Stomach (tissue), 8 donors: ENCODE measurements at regions not wholly inside any gene's neighbourhood (a gene's known extent, or its start where the extent isn't known, plus 50 kb on each side); places are given as distances from the start of the nearest gene placed in this dataset.

Experiments
- DNase-seq, 2 donors: peaks; one replicate each; pipeline versions ENCODE4 v3.0.0 to v3.0.0-alpha.2; 2013 to 2019
- H3K27ac ChIP-seq, 5 donors: fragments of 200-600 bp in 4 of 5; sonication (generic) in 4 of 5; one replicate each; pipeline ENCODE4 v1.5.1; 2013 to 2019; ENCODE audit warnings: mild to moderate bottlenecking in 1 of 5, moderate library complexity in 1 of 5
- H3K27me3 ChIP-seq, 3 donors: fragments of 200-600 bp; sonication (generic); one replicate each; pipeline ENCODE4 v1.5.1; 2017 to 2019; ENCODE audit warnings: mixed run types in 1 of 3
- H3K36me3 ChIP-seq, 4 donors: fragments of 200-600 bp; sonication (generic); 1 replicate in 3 of 4; 2 replicates in 1 of 4; pipeline ENCODE4 v1.5.1; 2016 to 2019
- H3K4me1 ChIP-seq, 4 donors: fragments of 200-600 bp; sonication (generic); one replicate each; pipeline ENCODE4 v1.5.1; 2016 to 2019
- H3K4me3 ChIP-seq, 4 donors: fragments of 200-600 bp; sonication (generic) in 3 of 4; one replicate each; pipeline ENCODE4 v1.5.1; 2016 to 2019; ENCODE audit warnings: mild to moderate bottlenecking in 1 of 4
- H3K9me3 ChIP-seq, 4 donors: fragments of 200-600 bp; sonication (generic); one replicate each; pipeline ENCODE4 v1.5.1; 2016 to 2019
- EP300 ChIP-seq: sonication (generic); formaldehyde crosslinking; IDR thresholded peaks from one replicate; pipeline ENCODE4 v1.6.1; 2017; ENCODE audit warnings: antibody characterized with exemption
- POLR2A ChIP-seq, 4 donors: fragments of 450-650 bp; IDR thresholded peaks; one replicate each; pipeline ENCODE4 v1.6.1; 2016; ENCODE audit warnings: antibody characterized with exemption in 4 of 4, control low read depth in 2 of 4, mild to moderate bottlenecking in 1 of 4, moderate library complexity in 1 of 4
- POLR2AphosphoS5 ChIP-seq, 3 donors: sonication (generic); formaldehyde crosslinking; IDR thresholded peaks; one replicate each; pipeline ENCODE4 v1.6.1; 2016; ENCODE audit warnings: antibody characterized with exemption in 3 of 3
- WGBS, 5 donors: extraction: QIAGEN DNeasy Blood & Tissue Kit in 3 of 5; methylation state at CpG; one replicate each; pipeline versions ENCODE4 v1.1.5 to v1.1.7; 2013 to 2018; 5-methylcytosine and 5-hydroxymethylcytosine counted together
- intact Hi-C: fragments of 100-400 bp; cut with DNase I; formaldehyde crosslinking; loops from one replicate; pipeline ENCODE4 v1.15.1; 2023; ENCODE audit warnings: low total_unique reads
- TF ChIP-seq, protein P1 (sequence below), 7 experiments: fragments of 450-650 bp in 4 of 7; fragments of 200-600 bp in 3 of 7; sonication (generic) in 3 of 7; IDR thresholded peaks; one replicate each; pipeline ENCODE4 v1.5.1; 2016 to 2019; ENCODE audit warnings: antibody characterized with exemption in 7 of 7, control low read depth in 2 of 7, mild to moderate bottlenecking in 1 of 7
- donor health status: healthy with polysubstance abuse.
- donor health status: Bipolar disorder and iron deficiency.
- donor health status: healthy.

DNA sequence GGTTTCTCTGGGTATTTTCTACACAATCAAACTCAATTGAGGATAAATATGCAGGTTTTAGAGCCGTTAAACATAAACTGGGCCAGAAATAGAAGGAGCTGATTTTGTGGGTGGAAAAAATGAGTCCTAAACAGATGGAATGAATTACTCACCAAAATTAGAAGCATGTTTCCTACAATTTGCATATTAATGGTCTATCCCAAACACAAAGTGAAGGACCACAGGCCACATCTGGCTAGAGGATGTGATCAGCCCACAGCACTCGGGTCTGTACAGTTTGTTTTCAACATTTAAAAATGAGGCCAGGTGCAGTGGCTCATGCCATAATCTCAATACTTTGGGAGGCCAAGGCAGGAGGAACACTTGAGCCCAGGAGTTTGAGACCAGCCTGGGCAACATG lies 296.3 kb downstream of the PREX1 start:
- Histone ChIP-seq H3K27me3 (peaks cover 0 to 31% (median 5%) of the 10 kb centered on the region in 3 donors), H3K4me1 (no peaks in the 10 kb centered on the region), H3K36me3 (no peaks in the 10 kb centered on the region), H3K27ac (no peak overlapping the region), H3K9me3 (no peaks in the 10 kb centered on the region), H3K4me3 (no peak overlapping the region)
- TF ChIP-seq, protein P1, sequence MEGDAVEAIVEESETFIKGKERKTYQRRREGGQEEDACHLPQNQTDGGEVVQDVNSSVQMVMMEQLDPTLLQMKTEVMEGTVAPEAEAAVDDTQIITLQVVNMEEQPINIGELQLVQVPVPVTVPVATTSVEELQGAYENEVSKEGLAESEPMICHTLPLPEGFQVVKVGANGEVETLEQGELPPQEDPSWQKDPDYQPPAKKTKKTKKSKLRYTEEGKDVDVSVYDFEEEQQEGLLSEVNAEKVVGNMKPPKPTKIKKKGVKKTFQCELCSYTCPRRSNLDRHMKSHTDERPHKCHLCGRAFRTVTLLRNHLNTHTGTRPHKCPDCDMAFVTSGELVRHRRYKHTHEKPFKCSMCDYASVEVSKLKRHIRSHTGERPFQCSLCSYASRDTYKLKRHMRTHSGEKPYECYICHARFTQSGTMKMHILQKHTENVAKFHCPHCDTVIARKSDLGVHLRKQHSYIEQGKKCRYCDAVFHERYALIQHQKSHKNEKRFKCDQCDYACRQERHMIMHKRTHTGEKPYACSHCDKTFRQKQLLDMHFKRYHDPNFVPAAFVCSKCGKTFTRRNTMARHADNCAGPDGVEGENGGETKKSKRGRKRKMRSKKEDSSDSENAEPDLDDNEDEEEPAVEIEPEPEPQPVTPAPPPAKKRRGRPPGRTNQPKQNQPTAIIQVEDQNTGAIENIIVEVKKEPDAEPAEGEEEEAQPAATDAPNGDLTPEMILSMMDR (IDR thresholded peaks at IDR 0.05), result no peak
- TF ChIP-seq POLR2AphosphoS5 (IDR thresholded peaks at IDR 0.05) (no peak), EP300 (no peak), POLR2A (IDR thresholded peaks at IDR 0.05) (no peak)
- intact Hi-C loops, result no loop called here
- DNase-seq, result no peak
- WGBS, 5 donors, result 52 to 71% (median 66%) methylated on average over 2 of the region's 2 CpGs

DNA sequence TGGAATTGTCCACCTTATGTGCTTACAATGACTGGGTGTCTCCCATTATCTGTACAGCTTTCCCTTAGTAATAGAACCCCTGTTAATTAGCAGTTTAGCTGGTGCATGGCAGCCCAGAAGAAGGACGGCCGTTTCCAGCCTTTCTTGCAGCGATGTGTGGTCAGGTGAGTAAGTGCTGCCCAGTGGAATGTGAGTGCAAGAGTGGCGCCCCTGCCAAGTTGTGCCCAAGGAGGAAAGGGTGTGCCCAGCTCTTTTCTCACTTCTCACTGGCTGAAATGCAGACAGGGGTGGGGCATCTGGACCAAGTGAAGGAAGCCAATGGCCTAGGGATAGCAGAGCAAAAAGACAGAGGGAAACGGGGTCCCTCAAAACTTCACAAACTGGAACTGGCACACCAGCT lies 296.8 kb downstream of the PREX1 start:
- Histone ChIP-seq H3K4me3 (no peak overlapping the region), H3K4me1 (no peaks in the 10 kb centered on the region), H3K27ac (no peak overlapping the region), H3K9me3 (no peaks in the 10 kb centered on the region), H3K27me3 (peaks cover 0 to 31% (median 5%) of the 10 kb centered on the region in 3 donors), H3K36me3 (no peaks in the 10 kb centered on the region)
- DNase-seq, result no peak
- 51 to 65% (median 61%) methylated on average over 5 of the region's 5 CpGs for WGBS, 5 donors
- TF ChIP-seq, protein P1 (IDR thresholded peaks at IDR 0.05), result no peak
- TF ChIP-seq EP300 (no peak), POLR2A (IDR thresholded peaks at IDR 0.05) (no peak), POLR2AphosphoS5 (IDR thresholded peaks at IDR 0.05) (no peak)
- intact Hi-C loops, result no loop called here

DNA sequence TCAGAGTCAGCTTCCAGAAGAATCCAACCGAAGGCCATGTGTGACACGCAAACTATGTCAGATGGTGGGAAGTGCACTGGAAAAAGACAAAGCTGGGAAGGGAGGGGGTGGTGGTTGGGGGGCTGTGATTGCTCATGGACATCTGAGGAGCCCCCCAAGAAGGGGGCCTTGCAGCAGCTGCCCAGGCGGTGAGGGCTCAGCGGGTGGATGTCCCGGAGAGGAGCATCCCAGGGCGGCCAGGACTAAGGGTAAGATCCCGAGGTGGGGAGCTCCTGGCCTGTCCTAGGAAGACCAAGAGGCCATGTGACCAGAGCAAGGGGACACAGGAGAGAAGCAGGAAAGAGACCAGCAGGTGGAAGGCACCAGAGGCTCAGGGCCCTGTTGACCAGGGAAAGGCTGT lies 299.5 kb downstream of the PREX1 start:
- Histone ChIP-seq H3K27ac (no peak overlapping the region), H3K36me3 (no peaks in the 10 kb centered on the region), H3K4me3 (no peak overlapping the region), H3K4me1 (no peaks in the 10 kb centered on the region), H3K27me3 (peaks cover 0 to 31% (median 0%) of the 10 kb centered on the region in 3 donors), H3K9me3 (no peaks in the 10 kb centered on the region)
- intact Hi-C loops, result no loop called here
- no peak for DNase-seq
- WGBS, 5 donors, result 85 to 92% (median 89%) methylated on average over 7 of the region's 7 CpGs
- TF ChIP-seq EP300, result no peak
- TF ChIP-seq, protein P1 (IDR thresholded peaks at IDR 0.05), result no peak
- TF ChIP-seq POLR2AphosphoS5 (IDR thresholded peaks at IDR 0.05), result no peak
- no peak for TF ChIP-seq POLR2A (IDR thresholded peaks at IDR 0.05)

DNA sequence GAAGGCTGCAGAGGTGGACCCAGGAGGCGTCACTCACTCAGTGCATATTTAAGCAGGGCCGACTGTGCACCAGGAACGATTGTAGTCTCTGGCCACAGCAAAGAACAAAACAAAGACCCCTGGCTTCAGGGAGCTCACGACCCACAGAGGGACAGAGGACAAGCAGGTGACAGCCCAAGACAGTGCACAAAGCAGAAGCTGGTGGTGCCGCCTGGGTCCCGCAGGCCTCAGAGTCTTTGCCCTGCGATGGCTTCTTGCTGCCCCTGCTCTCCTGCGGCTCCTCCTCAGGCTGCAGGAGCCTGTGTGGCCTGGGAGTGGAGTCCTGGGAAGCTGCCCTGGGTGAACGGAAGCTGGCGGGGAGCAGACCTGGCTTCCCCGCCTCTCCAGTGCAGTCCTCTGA lies 300.0 kb downstream of the PREX1 start:
- Histone ChIP-seq H3K27me3 (peaks cover 0 to 31% (median 0%) of the 10 kb centered on the region in 3 donors), H3K4me3 (no peak overlapping the region), H3K36me3 (no peaks in the 10 kb centered on the region), H3K27ac (no peak overlapping the region), H3K9me3 (no peaks in the 10 kb centered on the region), H3K4me1 (no peaks in the 10 kb centered on the region)
- TF ChIP-seq EP300, result no peak
- TF ChIP-seq POLR2AphosphoS5 (IDR thresholded peaks at IDR 0.05), result no peak
- TF ChIP-seq, protein P1 (IDR thresholded peaks at IDR 0.05), result no peak
- TF ChIP-seq POLR2A (IDR thresholded peaks at IDR 0.05), result no peak
- intact Hi-C loops, result no loop called here
- no peak for DNase-seq
- WGBS, 5 donors, result 68 to 74% (median 70%) methylated on average over 8 to 11 of the region's 11 CpGs
